ENCODE measurements at regions not wholly inside any gene's neighbourhood (a gene's known extent, or its start where the extent isn't known, plus 50 kb on each side); places are given as distances from the start of the nearest gene placed in this dataset.

- Histone ChIP-seq H3K4me3 (ENCODE audit: control insufficient read depth in 2 of 3, extremely low read depth in 1 of 3, insufficient read depth in 2 of 3, low read depth in 1 of 3, low read length in 3 of 3) (no peak overlapping the region), H3K9me1 (ENCODE audit: control insufficient read depth, extremely low read depth, insufficient read depth, low read length) (no peaks in the 10 kb centered on the region), H3K36me3 (ENCODE audit: control insufficient read depth in 2 of 2, extremely low read depth in 1 of 2, insufficient read depth in 2 of 2, low read length in 2 of 2) (no peaks in the 10 kb centered on the region), H3K27ac (ENCODE audit: control insufficient read depth, insufficient read depth, low read length) (no peak overlapping the region), H3K4me2 (ENCODE audit: control insufficient read depth, extremely low read depth, insufficient read depth, low read depth, low read length) (no peak overlapping the region), H3K9me3 (ENCODE audit: control insufficient read depth, low read depth, low read length) (no peaks in the 10 kb centered on the region), H3K9ac (ENCODE audit: control insufficient read depth, extremely low read depth, insufficient read depth, low read length) (no peak overlapping the region), H2AFZ (ENCODE audit: control insufficient read depth, low read length) (peak overlapping the region; percentile 65), H3K27me3 (ENCODE audit: control insufficient read depth, extremely low read depth, insufficient read depth, low read length) (no peaks in the 10 kb centered on the region), H3K79me2 (ENCODE audit: control insufficient read depth, insufficient read depth, low read length) (no peaks in the 10 kb centered on the region), H4K20me1 (ENCODE audit: control insufficient read depth, extremely low read depth, insufficient read depth, low read length) (no peaks in the 10 kb centered on the region), H3K4me1 (ENCODE audit: control insufficient read depth, extremely low read depth, insufficient read depth, low read length) (no peaks in the 10 kb centered on the region)
- FAIRE-seq (no peak), DNase-seq (ENCODE audit: low read depth, low spot score) (no peak)
- no peak for TF ChIP-seq EZH2 (IDR thresholded peaks at IDR 0.05; ENCODE audit: low read length)
- TF ChIP-seq CTCF (optimal IDR thresholded peaks at IDR 0.05 in 1 of 3, IDR thresholded peaks at IDR 0.05 in 1 of 3, conservative IDR thresholded peaks at IDR 0.05 in 1 of 3; ENCODE audit: extremely low read depth in 1 of 3, insufficient read depth in 2 of 3, low read length in 3 of 3), result no peak
- dilution Hi-C loops (cut with MboI; ENCODE audit: extremely low pct_ligation_motif_present, low sequenced_read_pairs), result no loop called here
Measured at GRCh38 chr4:138329506-138330070, 87.4 kb upstream of the SLC7A11 start.

- DNase-seq (ENCODE audit: low read depth, low spot score) (no peak), FAIRE-seq (no peak)
- Histone ChIP-seq H3K27me3 (ENCODE audit: control insufficient read depth, extremely low read depth, insufficient read depth, low read length) (no peaks in the 10 kb centered on the region), H2AFZ (ENCODE audit: control insufficient read depth, low read length) (no peak overlapping the region), H4K20me1 (ENCODE audit: control insufficient read depth, extremely low read depth, insufficient read depth, low read length) (no peaks in the 10 kb centered on the region), H3K9ac (ENCODE audit: control insufficient read depth, extremely low read depth, insufficient read depth, low read length) (no peak overlapping the region), H3K36me3 (ENCODE audit: control insufficient read depth in 2 of 2, extremely low read depth in 1 of 2, insufficient read depth in 2 of 2, low read length in 2 of 2) (no peaks in the 10 kb centered on the region), H3K27ac (ENCODE audit: control insufficient read depth, insufficient read depth, low read length) (no peak overlapping the region), H3K4me2 (ENCODE audit: control insufficient read depth, extremely low read depth, insufficient read depth, low read depth, low read length) (no peak overlapping the region), H3K79me2 (ENCODE audit: control insufficient read depth, insufficient read depth, low read length) (no peaks in the 10 kb centered on the region), H3K9me1 (ENCODE audit: control insufficient read depth, extremely low read depth, insufficient read depth, low read length) (no peaks in the 10 kb centered on the region), H3K9me3 (ENCODE audit: control insufficient read depth, low read depth, low read length) (no peaks in the 10 kb centered on the region), H3K4me3 (ENCODE audit: control insufficient read depth in 2 of 3, extremely low read depth in 1 of 3, insufficient read depth in 2 of 3, low read depth in 1 of 3, low read length in 3 of 3) (no peak overlapping the region), H3K4me1 (ENCODE audit: control insufficient read depth, extremely low read depth, insufficient read depth, low read length) (no peaks in the 10 kb centered on the region)
- no peak for TF ChIP-seq CTCF (optimal IDR thresholded peaks at IDR 0.05 in 1 of 3, IDR thresholded peaks at IDR 0.05 in 1 of 3, conservative IDR thresholded peaks at IDR 0.05 in 1 of 3; ENCODE audit: extremely low read depth in 1 of 3, insufficient read depth in 2 of 3, low read length in 3 of 3)
- TF ChIP-seq EZH2 (IDR thresholded peaks at IDR 0.05; ENCODE audit: low read length), result no peak
- dilution Hi-C loops (cut with MboI; ENCODE audit: extremely low pct_ligation_motif_present, low sequenced_read_pairs), result no loop called here
Measured at GRCh38 chr4:138327338-138327737, 85.2 kb upstream of the SLC7A11 start.
